T1000 (cell line): ENCODE measurements at regions not wholly inside any gene's neighbourhood (a gene's known extent, or its start where the extent isn't known, plus 50 kb on each side); places are given as distances from the start of the nearest gene placed in this dataset.

Experiments used
- DNase-seq: peaks from one replicate; lab custom pipeline; 2025; ENCODE audit warnings: mixed read lengths; lab: John Stamatoyannopoulos, UW

GRCh38 chr18:34075963-34076860, 148.5 kb downstream of the NOL4 start:
- no peak for DNase-seq

GRCh38 chr18:34061226-34061625, 163.5 kb downstream of the NOL4 start:
- DNase-seq = no peak

GRCh38 chr18:34055227-34055626, 169.5 kb downstream of the NOL4 start:
- DNase-seq = no peak

GRCh38 chr18:34050661-34051060, 174.1 kb downstream of the NOL4 start:
- no peak for DNase-seq

- no peak for DNase-seq
These were observed 175.2 kb downstream of the NOL4 start for GRCh38 chr18:34049511-34049910.

GRCh38 chr18:34048423-34048822, 176.3 kb downstream of the NOL4 start:
- no peak for DNase-seq

GRCh38 chr18:34042423-34043146, 182.1 kb downstream of the NOL4 start:
- no peak for DNase-seq

GRCh38 chr18:34039611-34040010, 185.1 kb downstream of the NOL4 start:
- no peak for DNase-seq

GRCh38 chr18:34039201-34039600, 185.5 kb downstream of the NOL4 start:
- no peak for DNase-seq

GRCh38 chr18:34038086-34038485, 186.6 kb downstream of the NOL4 start:
- DNase-seq = no peak

GRCh38 chr18:34033968-34034367, 190.7 kb downstream of the NOL4 start:
- DNase-seq = no peak

GRCh38 chr18:34031810-34032209, 192.9 kb downstream of the NOL4 start:
- DNase-seq = no peak

- no peak for DNase-seq
These were observed 196.4 kb downstream of the NOL4 start for GRCh38 chr18:34028324-34028723.

GRCh38 chr18:34025191-34025801, 199.4 kb downstream of the NOL4 start:
- DNase-seq = no peak

- DNase-seq = no peak
These were observed 201.2 kb downstream of the NOL4 start for GRCh38 chr18:34023471-34023870.

- DNase-seq = no peak
These were observed 206.4 kb downstream of the NOL4 start for GRCh38 chr18:34018336-34018735.

- DNase-seq = no peak
These were observed 221.0 kb downstream of the NOL4 start for GRCh38 chr18:34003687-34004086.

GRCh38 chr18:34002130-34002529, 222.6 kb downstream of the NOL4 start:
- DNase-seq = no peak

- no peak for DNase-seq
These were observed 223.3 kb downstream of the NOL4 start for GRCh38 chr18:34001376-34001775.

- DNase-seq = no peak
These were observed 237.5 kb downstream of the NOL4 start for GRCh38 chr18:33987206-33987605.

GRCh38 chr18:33983126-33983525, 241.6 kb downstream of the NOL4 start:
- DNase-seq = no peak

GRCh38 chr18:33960417-33960816, 264.3 kb downstream of the NOL4 start:
- DNase-seq = no peak

GRCh38 chr18:33959609-33960008, 265.1 kb downstream of the NOL4 start:
- no peak for DNase-seq
